NCI-H146 (cell line): ENCODE measurements at regions not wholly inside any gene's neighbourhood (a gene's known extent, or its start where the extent isn't known, plus 50 kb on each side); places are given as distances from the start of the nearest gene placed in this dataset.

Experiments used
- DNase-seq: peaks from one replicate; lab custom pipeline; 2025; lab: John Stamatoyannopoulos, UW

DNA sequence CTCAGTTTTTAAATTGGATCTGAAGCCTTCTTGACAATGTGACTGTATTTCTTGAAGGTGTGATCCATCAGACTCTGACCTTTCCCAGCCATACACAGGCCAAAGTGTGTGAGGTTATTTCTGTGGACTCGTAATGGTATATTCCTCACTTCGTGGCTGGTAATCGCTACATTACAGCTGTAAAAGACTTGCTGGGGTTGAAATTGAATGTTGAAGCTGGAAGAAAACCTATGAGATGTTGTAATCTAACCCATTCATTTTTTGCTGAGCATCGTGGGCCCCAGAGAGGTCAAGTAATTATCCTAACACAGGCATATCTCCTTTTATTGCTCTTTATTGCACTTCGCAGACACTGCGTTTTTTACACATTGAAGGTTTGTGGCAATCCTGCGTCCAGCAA is 405.6 kb upstream of the ZP4 start:
- DNase-seq = no peak

DNA sequence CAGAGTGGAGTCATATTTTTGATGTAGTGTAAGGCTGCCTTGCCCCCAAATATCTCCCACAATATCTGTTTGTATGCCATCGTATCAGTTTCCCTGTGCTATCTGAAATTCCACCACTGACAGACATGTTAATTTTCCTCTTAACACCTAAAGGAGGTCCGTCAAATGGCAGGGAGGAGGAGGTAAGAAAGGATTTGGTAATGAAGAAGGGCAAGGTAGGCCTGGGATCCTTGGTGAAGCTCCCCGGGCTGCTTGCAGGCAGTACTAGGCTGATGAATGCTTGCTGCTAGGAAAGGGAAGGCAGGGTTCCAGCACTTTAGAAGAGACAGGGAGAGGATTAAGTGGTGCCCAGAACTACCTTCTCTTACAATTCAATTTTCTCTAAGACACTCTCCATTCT is 402.4 kb upstream of the ZP4 start:
- DNase-seq = no peak

DNA sequence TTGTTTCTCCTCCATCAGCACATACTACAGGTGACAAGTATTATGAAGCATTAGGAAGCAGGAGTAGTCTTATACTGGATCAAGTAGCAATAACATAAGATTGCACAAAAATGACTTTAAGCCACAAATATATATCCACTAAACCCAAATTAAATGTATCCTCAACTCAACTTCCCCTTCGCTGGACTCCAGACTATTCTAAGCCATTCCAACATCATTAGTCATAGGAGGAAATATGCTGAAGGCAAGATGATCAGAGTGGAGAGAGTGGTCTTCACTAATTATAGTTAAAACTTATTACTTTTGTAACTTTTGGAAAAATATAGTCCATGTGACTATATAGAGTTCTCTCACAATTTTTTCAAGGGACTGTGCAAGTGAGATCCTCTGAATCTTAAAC is 390.7 kb upstream of the ZP4 start:
- DNase-seq = no peak

DNA sequence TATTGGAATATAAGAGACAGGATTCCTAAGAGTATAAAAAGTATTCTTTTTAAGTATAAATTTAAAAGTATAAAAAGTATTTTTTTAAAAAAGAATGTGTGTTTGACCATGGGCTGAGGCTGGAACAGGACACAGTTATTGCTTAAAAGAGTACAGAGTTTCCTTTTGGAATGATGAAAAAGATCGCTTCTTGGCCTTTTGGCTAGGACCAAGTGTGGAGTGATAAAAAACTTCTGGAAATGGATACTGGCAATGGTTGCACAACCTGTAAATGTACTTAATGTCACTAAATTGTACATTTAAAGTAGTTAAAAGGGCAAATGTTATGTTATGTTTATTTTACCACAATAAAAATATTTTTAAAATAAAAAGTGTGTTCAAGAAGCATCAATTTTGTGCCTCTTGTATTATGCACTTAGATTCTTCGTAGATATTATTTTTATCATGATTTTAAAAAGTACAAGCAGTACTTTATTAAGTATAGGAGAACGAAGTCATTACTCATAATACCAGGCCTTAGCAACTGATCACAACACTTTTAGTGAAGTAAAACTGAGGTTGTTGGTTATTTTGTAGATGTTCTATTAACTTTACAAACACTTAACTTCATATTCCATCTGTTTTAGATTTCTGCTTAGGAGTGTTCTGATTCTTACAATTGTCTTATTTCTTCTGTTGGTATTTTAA is 389.1 kb upstream of the ZP4 start:
- no peak for DNase-seq

DNA sequence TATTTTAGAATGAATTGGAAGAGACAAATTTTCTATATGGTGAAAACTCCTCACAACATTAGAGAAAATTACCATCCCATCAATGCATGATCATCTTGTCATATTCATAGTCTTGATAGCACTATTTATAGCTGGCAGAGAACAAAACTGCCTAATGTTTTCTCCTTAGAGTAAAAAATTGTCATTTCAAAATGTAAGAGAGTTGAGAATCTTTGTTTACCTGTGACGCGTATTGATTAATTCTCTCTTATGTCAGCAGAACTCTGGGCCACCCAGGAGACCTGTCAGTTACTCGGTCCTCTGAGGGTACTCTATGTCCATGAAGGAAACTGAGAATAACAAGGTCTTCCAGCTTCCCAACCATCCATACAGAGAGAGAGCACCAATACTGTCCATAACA is 381.4 kb upstream of the ZP4 start:
- no peak for DNase-seq

DNA sequence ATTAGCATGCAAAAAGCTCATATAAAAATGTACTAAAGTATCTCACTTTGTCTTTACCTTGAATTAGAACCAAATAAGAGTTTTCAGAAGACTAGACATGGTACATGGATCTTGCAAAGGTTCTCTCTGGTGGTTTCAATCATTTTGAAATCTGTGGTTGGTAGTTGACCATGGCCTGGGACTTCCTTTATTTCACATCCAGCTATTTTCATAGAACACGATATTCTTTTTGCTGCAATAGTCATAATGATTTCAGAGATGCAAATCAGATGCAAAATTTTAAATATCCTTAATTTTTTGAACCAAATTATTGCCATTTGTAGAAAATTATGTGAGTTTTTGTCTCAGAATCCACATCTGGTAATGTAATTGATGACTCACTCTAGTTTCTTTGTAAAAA is 375.1 kb upstream of the ZP4 start:
- DNase-seq = no peak

DNA sequence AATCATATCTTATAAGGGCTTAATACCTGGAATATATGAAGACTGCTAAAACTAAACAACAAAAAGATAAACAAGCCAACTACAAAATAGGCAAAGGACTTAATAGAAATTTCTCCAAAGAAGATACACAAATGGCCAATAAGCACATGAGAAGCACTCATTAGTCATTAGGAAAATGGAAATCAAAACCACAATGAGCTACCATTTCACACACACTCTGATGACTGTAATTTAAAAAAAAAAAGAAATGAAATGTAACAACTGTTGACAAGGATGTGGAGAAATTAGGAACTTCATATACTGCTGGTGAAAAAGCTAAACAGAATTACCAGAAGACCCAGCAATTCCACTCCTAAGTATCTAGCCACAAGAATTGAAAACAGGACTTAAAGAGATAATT is 374.2 kb upstream of the ZP4 start:
- DNase-seq = no peak

DNA sequence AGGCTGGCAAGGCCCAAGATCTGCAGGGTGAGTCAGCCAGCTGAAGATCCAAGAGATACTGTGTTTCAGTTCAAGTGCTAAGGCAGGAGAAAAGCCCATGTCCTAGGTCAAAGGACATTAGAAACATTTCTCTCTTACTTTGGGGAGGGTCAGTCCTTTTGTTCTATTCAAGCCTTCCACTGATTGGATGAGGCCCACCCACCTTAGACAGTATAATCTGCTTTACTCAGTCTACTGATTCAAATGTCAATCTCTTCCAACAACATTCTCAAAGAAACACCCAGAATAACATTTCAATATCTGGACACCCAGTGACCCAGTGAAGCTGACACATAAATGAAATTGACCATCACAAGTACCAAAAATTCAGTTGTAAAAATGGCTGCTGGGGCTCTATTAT is 367.8 kb upstream of the ZP4 start:
- no peak for DNase-seq

DNA sequence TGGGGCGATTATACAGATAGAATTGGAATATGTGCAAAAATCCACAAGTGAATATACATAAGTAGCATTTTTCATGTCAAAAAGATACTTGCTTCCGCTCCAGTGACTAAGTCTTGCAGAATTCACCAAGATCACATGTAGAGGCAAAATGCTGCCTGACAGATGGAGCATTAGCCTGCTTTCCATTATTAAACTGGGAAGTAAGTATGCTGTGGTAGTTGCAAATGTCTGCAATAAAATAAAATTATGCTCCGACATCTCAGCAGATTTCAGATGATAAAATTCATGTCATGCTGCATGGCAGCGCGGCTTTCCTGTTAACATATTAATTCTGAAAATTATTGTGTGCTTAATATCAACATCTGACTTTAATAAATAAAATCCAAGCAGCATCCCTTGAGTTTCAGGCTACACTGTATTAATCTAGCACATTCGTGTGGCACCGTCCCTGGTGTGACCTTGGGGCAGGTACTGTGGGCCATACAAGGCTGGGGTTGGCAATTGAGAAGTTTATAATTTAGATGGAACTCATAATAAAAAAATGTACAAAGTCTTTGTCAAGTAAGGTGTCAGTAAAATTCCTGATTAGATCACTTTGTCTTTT is 366.4 kb upstream of the ZP4 start:
- no peak for DNase-seq

DNA sequence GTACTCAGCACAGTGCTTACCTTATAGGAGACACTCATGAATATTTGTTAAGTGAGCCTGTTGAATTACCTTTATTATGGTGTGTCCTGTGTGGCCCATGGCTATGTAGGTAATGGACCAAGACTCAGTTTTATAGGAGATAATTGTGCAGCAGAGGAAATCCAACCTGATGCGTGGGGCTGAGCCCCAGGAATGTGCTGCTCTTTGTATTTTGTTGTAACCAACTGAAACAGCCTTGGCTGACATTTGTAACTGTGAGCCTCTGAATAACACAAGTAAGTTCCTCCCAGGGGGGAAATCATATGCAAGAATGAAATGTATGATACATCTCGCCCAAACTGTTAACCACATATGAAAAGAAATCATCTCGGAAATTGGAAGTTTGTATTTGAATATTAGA is 364.2 kb upstream of the ZP4 start:
- DNase-seq = no peak

DNA sequence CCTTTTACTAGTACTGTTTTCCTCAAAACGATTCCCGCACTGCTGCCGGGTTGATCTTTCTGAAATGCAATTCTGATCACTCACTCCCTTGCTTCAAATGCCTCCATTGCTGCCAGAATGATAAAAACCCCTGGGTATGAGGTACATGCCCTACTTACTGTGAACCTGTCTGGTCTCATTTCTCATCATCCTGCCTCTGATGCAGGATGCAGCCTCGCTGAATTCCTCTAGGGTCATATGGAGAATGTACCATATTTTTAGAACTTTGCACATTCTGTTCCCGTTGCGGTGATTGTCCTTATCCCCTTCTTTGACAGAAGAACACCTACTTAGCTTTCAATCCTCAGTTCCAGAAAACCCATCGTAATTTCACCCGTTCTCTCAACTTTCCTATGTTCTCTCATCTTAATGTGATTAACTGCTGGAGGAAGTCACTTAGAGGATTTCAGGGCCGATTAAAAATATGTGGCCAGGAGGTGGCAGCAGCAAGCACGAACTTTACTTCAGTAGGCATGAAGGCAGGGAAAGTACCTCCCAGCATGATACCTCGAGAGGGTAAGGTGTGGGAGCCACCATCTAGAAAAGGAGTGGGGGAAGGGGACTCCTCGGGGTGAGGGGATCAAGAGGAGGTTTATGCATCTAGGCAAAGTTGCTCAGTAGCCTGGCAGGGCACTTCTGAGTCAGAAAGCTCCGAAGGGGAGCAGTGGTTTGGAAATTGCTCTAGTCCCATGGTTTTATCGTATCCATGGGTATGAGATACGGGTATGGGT is 361.5 kb upstream of the ZP4 start:
- DNase-seq = peak; percentile 3

DNA sequence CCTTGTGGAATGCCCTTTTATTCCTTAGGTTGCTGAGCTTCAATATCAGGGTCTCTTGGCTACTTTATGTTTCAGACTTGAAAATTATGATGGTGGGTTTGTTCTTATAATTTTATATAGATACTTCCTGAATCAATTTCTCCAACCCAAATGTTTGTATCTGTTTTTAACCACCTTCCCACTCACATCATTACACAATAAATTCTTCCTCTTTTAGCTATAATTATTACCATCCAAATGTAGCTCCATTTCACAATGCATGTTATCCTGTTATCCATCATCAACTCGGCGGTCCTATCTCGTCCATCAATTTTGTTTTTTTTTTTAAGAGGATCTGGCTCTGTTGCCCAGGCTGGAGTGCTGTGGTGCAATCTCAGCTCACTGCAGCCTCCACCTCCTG is 357.6 kb upstream of the ZP4 start:
- DNase-seq = no peak

DNA sequence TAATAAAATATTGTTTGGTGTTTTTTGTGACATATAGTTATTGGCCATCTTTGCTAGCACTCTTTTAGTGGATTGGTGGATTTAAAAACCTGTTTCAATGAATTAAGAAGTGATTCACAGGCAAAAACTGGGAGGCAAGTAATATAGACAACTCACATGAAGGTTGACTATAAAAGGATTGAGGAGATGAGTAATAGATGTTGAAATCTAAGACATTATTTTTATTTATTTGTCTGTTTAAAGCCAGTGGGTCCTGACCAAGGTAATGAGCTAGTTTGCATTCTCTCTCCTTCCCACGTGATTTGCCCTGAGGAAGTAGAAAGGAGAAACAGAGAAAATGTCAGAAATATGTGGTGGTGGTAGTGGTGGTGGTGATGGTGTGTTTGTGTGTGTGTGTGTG is 351.5 kb upstream of the ZP4 start:
- no peak for DNase-seq

DNA sequence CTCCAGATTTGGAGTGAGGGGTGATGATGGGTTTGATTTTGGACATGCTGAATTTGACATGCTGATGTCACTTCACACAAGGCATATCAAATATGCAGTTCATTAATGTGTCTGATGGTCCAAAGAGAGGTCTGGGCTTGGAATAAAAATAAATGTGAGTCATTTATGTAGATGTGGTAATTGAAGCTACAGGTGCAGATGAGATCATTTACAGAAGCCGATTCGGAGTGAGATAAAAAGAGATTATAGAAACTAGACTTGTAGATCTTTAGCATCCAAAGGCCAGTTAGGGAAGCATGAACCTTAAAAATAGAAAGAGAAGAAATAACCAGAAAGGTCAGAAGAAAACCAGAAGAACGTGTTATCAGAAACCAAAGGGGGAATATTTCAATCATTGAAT is 350.9 kb upstream of the ZP4 start:
- DNase-seq = no peak

DNA sequence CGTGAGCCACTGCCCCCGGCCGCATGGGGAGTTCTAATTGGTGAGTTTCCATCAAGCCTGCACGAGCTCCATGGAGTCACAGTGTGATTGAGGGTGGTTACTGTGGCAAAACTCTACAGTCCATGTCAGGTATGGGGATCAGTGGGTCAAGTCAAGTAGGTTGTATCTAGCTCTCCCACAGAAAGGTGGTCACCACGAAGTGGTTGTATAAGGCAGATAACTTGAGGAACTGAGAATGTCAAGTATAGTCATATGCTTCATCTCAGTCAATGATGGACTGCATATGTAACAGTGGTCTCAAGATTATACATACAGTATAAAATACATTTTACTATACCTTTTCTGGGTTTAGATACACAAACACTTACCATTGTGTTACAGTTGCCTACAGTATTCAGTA is 348.6 kb upstream of the ZP4 start:
- no peak for DNase-seq

DNA sequence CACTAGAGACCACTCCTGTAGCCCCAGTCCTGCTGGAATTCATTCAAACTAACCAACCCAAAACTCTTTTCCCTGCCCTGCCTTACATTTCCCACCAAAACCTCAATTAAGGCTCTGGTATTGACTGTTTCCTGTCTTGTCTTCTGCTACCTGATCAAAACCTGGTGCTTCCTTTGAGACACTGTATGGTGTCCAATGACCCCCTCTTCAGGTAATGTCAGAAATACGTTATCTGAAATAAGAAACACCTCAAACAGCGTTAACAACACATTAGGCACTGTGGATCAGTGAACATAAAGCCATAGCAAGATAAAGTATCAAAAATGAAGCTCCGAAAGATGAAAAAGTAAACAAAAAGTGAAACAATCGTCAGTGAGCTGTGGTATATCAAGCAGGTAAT is 343.2 kb upstream of the ZP4 start:
- no peak for DNase-seq

DNA sequence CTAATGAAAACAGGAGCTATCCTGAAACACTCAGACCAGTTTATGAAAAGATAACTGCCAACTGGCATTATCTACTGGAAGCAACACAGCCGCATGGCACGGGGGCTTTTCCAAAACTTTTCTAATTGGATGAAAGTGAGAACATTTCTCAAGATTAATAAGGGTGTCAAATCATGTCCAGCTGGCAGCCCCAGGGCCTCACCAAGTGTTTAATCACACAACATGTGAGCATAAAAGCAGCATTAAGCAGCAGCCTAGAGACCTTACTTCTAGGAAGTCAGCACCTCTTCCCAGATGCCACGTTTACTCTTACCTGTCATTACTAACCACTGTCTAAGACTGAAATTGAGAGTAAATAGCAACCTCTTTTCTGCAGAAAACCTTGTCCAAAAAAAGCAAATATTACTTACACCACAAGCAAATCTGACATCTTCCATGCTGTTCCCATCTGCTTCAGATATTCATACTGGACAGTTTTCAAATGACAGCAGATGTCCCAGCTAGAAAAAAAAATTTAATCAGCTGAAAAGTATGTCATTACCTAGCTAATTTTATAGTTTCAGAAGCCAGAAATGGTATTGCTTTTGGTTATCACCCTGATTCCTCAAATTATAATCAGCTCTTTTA is 341.5 kb upstream of the ZP4 start:
- DNase-seq = no peak

DNA sequence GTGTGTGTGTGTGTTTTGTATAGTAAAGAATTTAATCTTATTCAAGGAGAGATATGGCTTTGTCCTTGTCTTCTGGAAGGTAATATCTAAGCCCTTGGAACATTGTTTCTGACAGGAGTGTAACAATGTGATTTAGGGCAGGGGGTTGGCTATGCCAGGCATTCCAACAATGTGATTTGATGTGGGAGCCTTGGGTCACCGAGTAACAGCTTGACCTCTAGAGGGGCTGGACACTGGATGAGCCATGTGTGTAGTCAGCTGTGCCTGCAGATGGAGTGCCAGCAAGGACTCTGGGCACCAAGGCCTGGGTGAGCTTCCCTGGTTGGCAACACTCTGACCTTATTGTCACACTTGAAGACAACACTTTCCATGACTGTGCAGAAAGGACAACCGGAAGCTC is 336.1 kb upstream of the ZP4 start:
- no peak for DNase-seq

DNA sequence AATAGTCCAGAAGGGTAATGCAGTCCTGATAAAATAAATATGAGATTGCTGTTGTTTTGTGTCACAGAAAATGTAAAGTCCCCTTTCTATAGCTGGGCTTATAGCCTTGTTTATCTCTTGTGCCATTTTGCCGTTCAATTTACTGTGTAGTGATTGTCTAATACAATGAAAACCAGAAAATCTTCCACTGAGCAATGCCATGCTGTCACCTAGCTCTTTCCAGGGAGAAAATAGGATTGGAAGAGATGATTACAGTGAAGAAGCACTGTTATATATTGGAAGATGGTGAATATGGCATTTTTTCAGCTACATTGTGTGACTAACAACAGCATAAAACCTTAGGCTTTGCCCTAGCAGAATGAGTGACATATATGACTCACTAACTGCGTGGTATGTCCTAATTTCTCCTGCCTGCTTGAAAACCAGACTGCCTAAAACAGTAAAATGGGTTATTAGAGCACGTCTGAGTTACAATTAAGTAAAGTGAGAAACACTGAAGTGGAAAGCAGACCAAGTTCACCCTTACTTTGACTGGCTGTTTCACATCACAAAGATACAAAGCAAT is 332.4 kb upstream of the ZP4 start:
- DNase-seq = no peak

DNA sequence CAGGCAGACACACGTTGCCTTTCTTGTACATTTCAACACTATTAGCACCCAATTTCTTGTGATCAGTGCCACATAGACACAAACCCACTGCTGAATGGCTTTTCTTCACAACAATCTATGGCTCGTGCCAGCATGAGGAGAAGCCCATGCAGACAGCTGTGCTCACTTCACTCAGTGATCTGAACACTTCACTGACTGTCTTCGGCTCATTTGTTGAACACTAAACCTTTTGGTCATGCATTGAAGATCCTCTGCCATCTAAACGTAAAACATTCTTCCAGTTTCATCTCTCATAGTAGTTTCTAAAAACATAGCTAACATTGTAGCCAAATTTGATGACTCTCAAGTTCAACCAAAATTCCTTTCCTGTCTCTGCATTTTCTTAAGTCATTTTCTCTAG is 331.0 kb upstream of the ZP4 start:
- no peak for DNase-seq

DNA sequence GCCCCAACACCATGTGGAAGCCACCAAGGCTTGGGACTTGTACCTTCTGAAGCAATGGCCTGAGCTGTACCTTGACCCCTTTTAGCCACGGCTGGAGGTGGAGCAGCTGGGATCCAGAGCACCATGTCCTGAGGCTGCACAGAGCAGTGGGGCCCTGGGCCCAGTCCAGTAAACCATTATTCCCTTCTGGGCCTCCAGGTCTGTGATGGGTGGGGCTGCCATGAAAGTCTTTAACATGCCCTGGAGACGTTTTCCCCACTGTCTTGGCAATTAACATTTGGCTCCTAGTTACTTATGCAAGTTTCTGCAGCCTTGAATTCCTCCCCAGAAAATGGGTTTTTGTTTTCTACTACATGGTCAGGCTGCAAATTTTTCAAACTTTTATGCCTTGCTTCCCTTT is 323.7 kb upstream of the ZP4 start:
- DNase-seq = no peak

DNA sequence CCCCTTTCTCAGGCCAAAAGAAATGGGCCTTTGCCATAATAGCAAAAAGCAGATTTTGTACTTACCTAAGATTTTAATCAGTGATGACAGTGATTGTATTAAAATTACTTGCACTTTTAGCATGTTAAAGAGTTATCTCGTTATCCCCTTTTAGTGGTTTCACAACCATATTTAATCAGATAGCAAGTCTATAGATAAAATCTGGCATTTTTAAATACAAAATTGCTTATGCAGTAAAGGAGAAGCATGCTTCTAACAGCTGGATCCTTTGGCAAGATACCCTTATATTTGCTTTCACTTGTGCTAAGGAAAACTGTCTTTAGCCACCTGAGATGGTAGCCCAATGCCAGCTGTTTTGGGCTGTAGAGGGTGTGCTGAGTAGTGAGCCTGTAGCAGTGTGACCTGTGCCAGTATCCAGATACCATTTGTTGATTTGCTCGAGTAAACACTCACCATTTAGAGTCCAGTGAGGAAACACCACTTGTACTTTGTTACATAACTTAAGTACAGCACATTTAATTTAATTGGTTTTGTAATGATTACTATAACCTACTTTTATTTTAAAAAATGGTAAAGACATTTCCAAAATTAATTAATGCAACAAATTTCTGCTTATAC is 314.4 kb upstream of the ZP4 start:
- DNase-seq = no peak
